ENCODE measurements at regions not wholly inside any gene's neighbourhood (a gene's known extent, or its start where the extent isn't known, plus 50 kb on each side); places are given as distances from the start of the nearest gene placed in this dataset.

- intact Hi-C loops (cut with DNase I): no loop called here
- DNase-seq (ENCODE audit: low spot score): no peak
Measured at GRCh38 chr1:193771596-193771995, 585.2 kb upstream of the B3GALT2 start.

- intact Hi-C loops (cut with DNase I): no loop called here
- no peak for DNase-seq (ENCODE audit: low spot score)
Measured at GRCh38 chr1:193769651-193770050, 583.2 kb upstream of the B3GALT2 start.

DNA sequence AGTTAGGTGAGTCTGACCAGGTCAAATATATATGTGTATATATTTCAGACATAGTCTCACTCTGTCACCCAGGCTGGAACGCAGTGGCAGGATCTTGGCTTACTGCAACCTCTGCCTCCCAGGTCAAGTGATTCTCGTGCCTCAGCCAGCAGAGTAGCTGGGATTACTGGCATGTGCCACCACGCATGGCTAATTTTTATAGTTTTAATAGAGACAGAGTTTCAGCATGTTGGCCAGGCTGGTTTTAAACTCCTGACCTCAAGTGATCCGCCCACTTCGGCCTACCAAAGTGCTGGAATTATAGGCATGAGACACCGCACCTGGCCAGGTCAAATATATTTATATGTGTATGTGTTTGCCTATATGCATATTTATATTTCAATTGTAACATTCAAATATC, 581.5 kb upstream of the B3GALT2 start:
- intact Hi-C loops (cut with DNase I): no loop called here
- no peak for DNase-seq (ENCODE audit: low spot score)

GRCh38 chr1:193766329-193766728, 579.9 kb upstream of the B3GALT2 start:
- intact Hi-C loops (cut with DNase I): no loop called here

DNA sequence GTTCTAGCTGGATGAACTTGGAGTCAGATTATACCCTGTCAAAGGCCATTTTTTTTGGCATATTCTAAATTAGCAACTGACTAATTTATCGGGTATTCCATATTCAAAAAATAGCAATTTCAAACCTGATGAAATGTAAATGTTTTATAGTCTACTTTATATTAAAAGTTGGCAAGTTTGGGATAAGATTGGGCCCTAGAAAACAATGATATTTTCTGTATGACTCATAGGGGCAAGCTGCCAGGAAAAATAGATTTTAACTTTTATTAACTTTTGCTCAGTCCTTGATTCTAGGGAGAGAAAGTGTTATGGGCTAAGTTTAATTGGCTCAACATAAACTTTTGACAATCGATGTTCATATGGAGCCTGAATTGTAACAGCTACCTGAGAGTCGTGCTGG, 576.9 kb upstream of the B3GALT2 start:
- DNase-seq (ENCODE audit: low spot score): no peak
- intact Hi-C loops (cut with DNase I): no loop called here

More at GRCh38 chr1:193766329-193766728, 579.9 kb upstream of the B3GALT2 start:
- DNase-seq (ENCODE audit: low spot score): no peak

DNA sequence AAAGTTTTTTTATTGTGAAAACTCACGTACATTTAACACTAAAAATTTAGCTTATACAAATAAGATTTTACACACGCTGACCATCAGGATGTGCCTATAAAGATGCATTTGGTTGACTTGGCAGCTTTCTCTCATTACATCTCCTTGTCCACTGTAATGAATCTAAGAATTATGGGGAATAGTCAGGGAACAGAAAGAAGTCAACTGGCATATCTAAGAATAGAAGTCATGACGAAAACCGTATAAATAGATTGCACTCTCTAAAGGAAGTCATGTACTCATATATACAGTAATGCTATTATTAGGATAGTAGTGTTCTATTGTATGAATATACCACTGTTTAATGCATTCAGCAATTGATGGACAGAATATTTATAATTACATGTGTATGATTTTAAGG, 575.8 kb upstream of the B3GALT2 start:
- intact Hi-C loops (cut with DNase I): no loop called here
- DNase-seq (ENCODE audit: low spot score): no peak

- intact Hi-C loops (cut with DNase I): no loop called here
- no peak for DNase-seq (ENCODE audit: low spot score)
Measured at GRCh38 chr1:193755441-193755840, 569.0 kb upstream of the B3GALT2 start.

- intact Hi-C loops (cut with DNase I): no loop called here
- no peak for DNase-seq (ENCODE audit: low spot score)
Measured at GRCh38 chr1:193754732-193755427, 568.5 kb upstream of the B3GALT2 start.

DNA sequence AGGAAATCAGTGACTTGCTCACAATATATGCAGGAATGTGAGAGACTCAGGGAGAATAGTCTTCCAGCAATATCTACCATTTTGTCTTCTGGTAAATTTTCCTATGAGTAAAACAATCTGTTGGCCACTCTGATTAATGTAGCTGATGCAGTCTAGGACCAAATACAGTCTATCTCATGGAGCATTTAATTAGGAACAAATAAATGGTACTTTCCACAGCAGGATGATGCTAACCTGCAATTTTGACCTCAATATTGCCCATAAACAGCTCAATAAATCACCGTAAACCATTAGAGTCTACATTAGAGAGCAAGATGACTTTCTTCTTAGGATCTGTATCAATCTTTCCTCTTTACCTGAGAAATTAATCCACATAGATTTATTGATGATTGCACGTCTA, 567.7 kb upstream of the B3GALT2 start:
- intact Hi-C loops (cut with DNase I): no loop called here
- no peak for DNase-seq (ENCODE audit: low spot score)

DNA sequence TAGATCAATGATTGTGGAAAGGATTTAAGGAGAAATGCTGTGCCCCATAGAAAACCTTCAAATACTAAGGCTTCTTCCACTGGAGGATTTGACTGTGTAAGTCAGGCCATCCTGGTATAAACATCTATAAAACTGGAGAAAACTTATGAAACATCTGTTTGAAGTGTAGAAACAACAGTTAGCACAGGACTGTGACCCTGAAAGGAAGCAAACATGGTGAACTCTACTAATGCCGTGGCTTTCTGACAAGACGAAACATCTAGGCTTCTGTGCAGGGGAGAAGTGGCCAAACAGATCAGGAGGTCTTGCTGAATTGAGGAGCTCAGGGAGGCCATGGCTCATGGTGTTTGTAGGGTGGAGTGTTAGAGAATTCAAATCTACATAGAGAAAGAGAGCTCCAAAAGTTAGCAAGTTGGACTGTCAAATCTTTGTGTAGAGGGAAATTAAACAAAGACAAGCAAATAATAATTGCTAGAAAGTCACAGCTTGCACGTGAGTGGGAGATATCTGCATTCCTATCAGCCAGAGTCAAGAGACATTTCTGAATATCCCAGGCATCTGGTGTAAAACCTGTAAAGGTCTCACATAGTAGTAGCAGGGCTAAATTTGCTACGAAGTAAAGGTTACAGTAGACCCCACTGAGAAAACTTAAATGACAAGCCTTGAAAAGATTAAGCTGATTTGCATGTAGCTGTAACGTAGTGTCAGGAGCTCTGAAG, 566.8 kb upstream of the B3GALT2 start:
- no peak for DNase-seq (ENCODE audit: low spot score)
- intact Hi-C loops (cut with DNase I): no loop called here

- intact Hi-C loops (cut with DNase I): no loop called here
- no peak for DNase-seq (ENCODE audit: low spot score)
Measured at GRCh38 chr1:193749868-193750267, 563.5 kb upstream of the B3GALT2 start.

- intact Hi-C loops (cut with DNase I): no loop called here
- DNase-seq (ENCODE audit: low spot score): no peak
Measured at GRCh38 chr1:193747579-193747978, 561.2 kb upstream of the B3GALT2 start.

GRCh38 chr1:193741228-193741627, 554.8 kb upstream of the B3GALT2 start:
- intact Hi-C loops (cut with DNase I): no loop called here

GRCh38 chr1:193740762-193741161, 554.3 kb upstream of the B3GALT2 start:
- intact Hi-C loops (cut with DNase I): no loop called here
- no peak for DNase-seq (ENCODE audit: low spot score)

More at GRCh38 chr1:193741228-193741627, 554.8 kb upstream of the B3GALT2 start:
- no peak for DNase-seq (ENCODE audit: low spot score)

GRCh38 chr1:193736507-193736906, 550.1 kb upstream of the B3GALT2 start:
- intact Hi-C loops (cut with DNase I): no loop called here
- DNase-seq (ENCODE audit: low spot score): no peak

GRCh38 chr1:193733674-193734073, 547.3 kb upstream of the B3GALT2 start:
- intact Hi-C loops (cut with DNase I): no loop called here
- DNase-seq (ENCODE audit: low spot score): no peak

DNA sequence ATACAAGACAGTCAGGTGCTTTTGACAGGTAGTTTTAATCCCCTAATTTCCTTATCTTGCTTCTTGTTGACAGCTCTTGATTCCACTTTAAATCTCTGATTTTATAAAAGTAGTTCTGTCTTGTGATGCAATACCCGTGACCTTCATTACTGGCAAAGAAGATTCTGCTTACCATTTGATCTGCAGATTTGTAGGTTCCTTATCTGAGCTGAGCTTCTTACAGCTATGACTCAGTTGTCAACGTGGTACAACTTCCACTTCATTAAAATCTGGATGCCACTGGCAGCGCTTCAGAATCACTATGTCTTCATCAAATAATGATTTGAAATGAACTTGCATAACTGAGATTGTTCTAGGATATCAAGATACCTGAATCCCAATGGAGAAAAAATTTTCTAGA, 543.6 kb upstream of the B3GALT2 start:
- intact Hi-C loops (cut with DNase I): no loop called here

GRCh38 chr1:193729429-193729828, 543.0 kb upstream of the B3GALT2 start:
- intact Hi-C loops (cut with DNase I): no loop called here
- DNase-seq (ENCODE audit: low spot score): no peak

More for the DNA sequence above, 543.6 kb upstream of the B3GALT2 start:
- DNase-seq (ENCODE audit: low spot score): no peak

GRCh38 chr1:193727850-193728249, 541.4 kb upstream of the B3GALT2 start:
- intact Hi-C loops (cut with DNase I): no loop called here

GRCh38 chr1:193726722-193727121, 540.3 kb upstream of the B3GALT2 start:
- intact Hi-C loops (cut with DNase I): no loop called here
- no peak for DNase-seq (ENCODE audit: low spot score)

More at GRCh38 chr1:193727850-193728249, 541.4 kb upstream of the B3GALT2 start:
- DNase-seq (ENCODE audit: low spot score): no peak

GRCh38 chr1:193712392-193712791, 526.0 kb upstream of the B3GALT2 start:
- intact Hi-C loops (cut with DNase I): no loop called here
- DNase-seq (ENCODE audit: low spot score): no peak

Measured in posterior vena cava (tissue), 2 donors.